Loucy (cell line): ENCODE measurements at regions not wholly inside any gene's neighbourhood (a gene's known extent, or its start where the extent isn't known, plus 50 kb on each side); places are given as distances from the start of the nearest gene placed in this dataset.
A peak's percentile ranks its signal among the peaks of the same experiment; 100 is the strongest.

Experiments
- EZH2phosphoT487 ChIP-seq: fragments of 200-600 bp; IDR thresholded peaks from 2 replicates; pipeline ENCODE4 v1.6.1; 2018; ENCODE audit warnings: antibody characterized with exemption, mild to moderate bottlenecking, moderate library complexity, borderline replicate concordance
- TF ChIP-seq, protein P1 (sequence below): fragments of 200-600 bp; sonication (generic); conservative IDR thresholded peaks from 2 replicates; pipeline ENCODE4 v1.5.1; 2014; ENCODE audit warnings: mild to moderate bottlenecking, antibody characterized with exemption, low read length

DNA sequence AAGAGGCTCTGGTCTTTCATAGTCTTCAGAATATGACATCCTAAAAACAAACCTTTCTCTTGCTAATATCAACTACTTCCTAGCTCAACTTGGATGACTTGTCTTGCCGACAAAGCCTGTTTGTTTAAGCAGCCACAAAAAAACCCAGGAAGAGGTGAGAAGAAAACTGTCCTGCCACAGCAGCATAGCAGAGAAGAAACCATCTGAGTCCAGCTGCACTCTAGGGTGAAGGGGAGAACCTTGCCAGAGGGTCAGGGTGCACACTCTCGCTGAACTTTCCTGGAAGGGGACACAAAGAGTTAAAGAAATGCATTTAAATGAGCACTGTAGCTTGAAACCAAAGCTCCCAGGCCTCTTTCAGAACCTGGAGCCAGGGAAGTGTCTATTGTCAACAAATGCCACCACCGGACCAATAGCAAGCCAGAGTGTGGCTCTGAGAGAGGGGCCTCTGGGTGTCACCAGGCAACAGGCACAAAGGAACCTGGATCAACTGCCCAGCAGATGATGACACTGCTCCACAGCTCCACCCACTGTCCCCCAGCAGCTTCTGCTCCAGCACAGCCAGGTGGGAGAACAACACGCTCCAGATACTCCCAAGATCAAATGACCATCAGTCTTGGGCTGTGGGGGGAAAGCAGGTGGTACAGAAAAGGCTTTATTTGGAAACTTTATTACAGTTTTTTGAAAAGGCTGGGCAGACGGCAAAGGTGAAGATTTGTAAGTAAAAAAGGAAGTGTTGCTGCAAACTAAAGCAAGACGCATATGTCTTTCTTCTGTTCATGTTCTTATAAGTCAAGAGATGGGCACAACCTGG lies 105.7 kb downstream of the RASSF10 start:
- TF ChIP-seq, protein P1, sequence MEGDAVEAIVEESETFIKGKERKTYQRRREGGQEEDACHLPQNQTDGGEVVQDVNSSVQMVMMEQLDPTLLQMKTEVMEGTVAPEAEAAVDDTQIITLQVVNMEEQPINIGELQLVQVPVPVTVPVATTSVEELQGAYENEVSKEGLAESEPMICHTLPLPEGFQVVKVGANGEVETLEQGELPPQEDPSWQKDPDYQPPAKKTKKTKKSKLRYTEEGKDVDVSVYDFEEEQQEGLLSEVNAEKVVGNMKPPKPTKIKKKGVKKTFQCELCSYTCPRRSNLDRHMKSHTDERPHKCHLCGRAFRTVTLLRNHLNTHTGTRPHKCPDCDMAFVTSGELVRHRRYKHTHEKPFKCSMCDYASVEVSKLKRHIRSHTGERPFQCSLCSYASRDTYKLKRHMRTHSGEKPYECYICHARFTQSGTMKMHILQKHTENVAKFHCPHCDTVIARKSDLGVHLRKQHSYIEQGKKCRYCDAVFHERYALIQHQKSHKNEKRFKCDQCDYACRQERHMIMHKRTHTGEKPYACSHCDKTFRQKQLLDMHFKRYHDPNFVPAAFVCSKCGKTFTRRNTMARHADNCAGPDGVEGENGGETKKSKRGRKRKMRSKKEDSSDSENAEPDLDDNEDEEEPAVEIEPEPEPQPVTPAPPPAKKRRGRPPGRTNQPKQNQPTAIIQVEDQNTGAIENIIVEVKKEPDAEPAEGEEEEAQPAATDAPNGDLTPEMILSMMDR = peak; percentile 49
- TF ChIP-seq EZH2phosphoT487 = no peak
